Adrenal gland (tissue), 9 donors: ENCODE measurements at regions not wholly inside any gene's neighbourhood (a gene's known extent, or its start where the extent isn't known, plus 50 kb on each side); places are given as distances from the start of the nearest gene placed in this dataset.

Experiments used
- DNase-seq, 7 donors: peaks; one replicate each; pipeline ENCODE4 v3.0.0-alpha.2; 2019 to 2020
- H3K27ac ChIP-seq, 5 donors: fragments of 200-600 bp; sonication (generic) in 4 of 5; 1 replicate in 3 of 5; 2 replicates in 2 of 5; pipeline versions ENCODE4 v1.5.1 to v1.8.0; 2016 to 2020; ENCODE audit warnings: mild to moderate bottlenecking in 1 of 5
- H3K27me3 ChIP-seq: fragments of 200-600 bp; 2 replicates; pipeline ENCODE4 v1.8.0; 2021
- H3K36me3 ChIP-seq, 2 donors: fragments of 200-600 bp; replicated peaks in 1 of 2; 1 replicate in 1 of 2; 2 replicates in 1 of 2; pipeline versions ENCODE4 v1.5.1 to v1.8.0; 2018 to 2022
- H3K4me1 ChIP-seq, 2 donors: fragments of 200-600 bp; replicated peaks in 1 of 2; 1 replicate in 1 of 2; 2 replicates in 1 of 2; pipeline versions ENCODE4 v1.5.1 to v1.8.0; 2018 to 2021
- H3K4me3 ChIP-seq, 4 donors: fragments of 200-600 bp; sonication (generic) in 3 of 4; one replicate each; pipeline ENCODE4 v1.5.1; 2016 to 2018
- H3K9me3 ChIP-seq, 3 donors: fragments of 200-600 bp; sonication (generic) in 1 of 3; replicated peaks in 1 of 3; 1 replicate in 2 of 3; 2 replicates in 1 of 3; pipeline versions ENCODE4 v1.5.1 to v1.8.0; 2016 to 2021
- POLR2A ChIP-seq, 2 donors: fragments of 450-650 bp; IDR thresholded peaks; one replicate each; pipeline ENCODE4 v1.6.1; 2017; ENCODE audit warnings: antibody characterized with exemption in 2 of 2, mild to moderate bottlenecking in 2 of 2, moderate library complexity in 1 of 2
- WGBS, 4 donors: extraction: QIAGEN DNeasy Blood & Tissue Kit in 2 of 4; methylation state at CpG; one replicate each; pipeline versions ENCODE4 v1.1.5 to v1.1.7; 2013 to 2017; 5-methylcytosine and 5-hydroxymethylcytosine counted together
- intact Hi-C, 2 donors: fragments of 100-400 bp; cut with DNase I; formaldehyde crosslinking; loops; one replicate each; pipeline versions ENCODE4 v1.14.1 to v1.15.0; 2022 to 2023
- TF ChIP-seq, protein P1 (sequence below), 6 experiments: fragments of 450-650 bp in 4 of 6; fragments of 200-600 bp in 2 of 6; sonication (generic) in 1 of 6; IDR thresholded peaks; 1 replicate in 5 of 6; 2 replicates in 1 of 6; pipeline versions ENCODE4 v1.5.1 to v1.8.0; 2016 to 2021; ENCODE audit warnings: antibody characterized with exemption in 6 of 6, mild to moderate bottlenecking in 2 of 6, moderate library complexity in 1 of 6
- donor health status: healthy with polysubstance abuse.
- donor health status: Bipolar disorder and iron deficiency.
- donor health status: DM: yes; HTN: yes; CAD: no.
- donor health status: DM: no; HTN: no; CAD: no.
- donor health status: DM: no; HTN: no; CAD: no.

DNA sequence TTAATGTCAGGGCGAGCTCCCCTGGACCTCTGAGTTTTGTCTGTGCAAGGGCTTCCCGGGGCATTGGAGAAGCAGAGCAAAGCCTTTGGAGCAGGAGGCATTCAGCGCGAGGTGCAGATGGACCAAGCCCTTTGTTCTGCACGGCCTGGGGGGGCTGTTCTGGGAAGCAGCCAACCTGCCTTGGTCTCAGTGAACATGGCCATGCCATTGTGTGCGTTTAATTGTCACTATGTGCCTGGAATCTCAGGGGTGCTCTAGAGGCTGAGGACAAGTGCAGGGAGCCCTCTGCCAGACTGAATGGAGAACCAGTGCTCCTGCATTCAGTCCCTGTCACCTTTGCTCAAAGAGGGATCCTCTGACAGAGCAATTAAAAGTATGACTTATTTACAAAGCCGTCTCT lies 329.4 kb downstream of the IRX1 start:
- H3K9me3 ChIP-seq = no peaks in the 10 kb centered on the region
- 72 to 75% (median 74%) methylated on average over 2 to 7 of the region's 7 CpGs for WGBS, 4 donors
- no peak for DNase-seq
- H3K36me3 ChIP-seq = no peaks in the 10 kb centered on the region
- TF ChIP-seq, protein P1, sequence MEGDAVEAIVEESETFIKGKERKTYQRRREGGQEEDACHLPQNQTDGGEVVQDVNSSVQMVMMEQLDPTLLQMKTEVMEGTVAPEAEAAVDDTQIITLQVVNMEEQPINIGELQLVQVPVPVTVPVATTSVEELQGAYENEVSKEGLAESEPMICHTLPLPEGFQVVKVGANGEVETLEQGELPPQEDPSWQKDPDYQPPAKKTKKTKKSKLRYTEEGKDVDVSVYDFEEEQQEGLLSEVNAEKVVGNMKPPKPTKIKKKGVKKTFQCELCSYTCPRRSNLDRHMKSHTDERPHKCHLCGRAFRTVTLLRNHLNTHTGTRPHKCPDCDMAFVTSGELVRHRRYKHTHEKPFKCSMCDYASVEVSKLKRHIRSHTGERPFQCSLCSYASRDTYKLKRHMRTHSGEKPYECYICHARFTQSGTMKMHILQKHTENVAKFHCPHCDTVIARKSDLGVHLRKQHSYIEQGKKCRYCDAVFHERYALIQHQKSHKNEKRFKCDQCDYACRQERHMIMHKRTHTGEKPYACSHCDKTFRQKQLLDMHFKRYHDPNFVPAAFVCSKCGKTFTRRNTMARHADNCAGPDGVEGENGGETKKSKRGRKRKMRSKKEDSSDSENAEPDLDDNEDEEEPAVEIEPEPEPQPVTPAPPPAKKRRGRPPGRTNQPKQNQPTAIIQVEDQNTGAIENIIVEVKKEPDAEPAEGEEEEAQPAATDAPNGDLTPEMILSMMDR (IDR thresholded peaks at IDR 0.05) = no peak
- no peak for TF ChIP-seq POLR2A (IDR thresholded peaks at IDR 0.05)
- H3K27ac ChIP-seq = no peak overlapping the region
- no peak overlapping the region for H3K4me3 ChIP-seq
- intact Hi-C loops = no loop called here
- H3K4me1 ChIP-seq = no peaks in the 10 kb centered on the region
- no peaks in the 10 kb centered on the region for H3K27me3 ChIP-seq

DNA sequence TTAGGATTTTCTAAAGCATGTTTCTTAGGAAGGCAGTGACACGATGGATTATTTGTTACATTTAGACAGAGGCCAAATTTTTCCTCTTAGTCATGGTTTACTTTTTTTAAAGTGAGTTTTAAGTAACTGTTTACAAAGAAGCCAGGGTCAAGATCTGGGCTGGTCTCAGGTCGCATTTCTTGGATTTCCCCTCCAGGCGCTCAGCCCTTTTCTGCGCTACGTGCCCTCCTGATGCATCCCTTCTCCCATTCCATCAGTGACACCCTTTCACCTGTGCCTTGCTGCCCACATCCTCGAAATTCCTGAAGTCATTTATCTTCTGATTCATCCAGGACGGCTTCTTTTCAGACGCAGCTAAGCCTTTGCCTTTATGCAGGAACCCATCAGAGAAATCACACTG lies 330.3 kb downstream of the IRX1 start:
- H3K27me3 ChIP-seq = no peaks in the 10 kb centered on the region
- H3K4me3 ChIP-seq = no peak overlapping the region
- intact Hi-C loops = no loop called here
- TF ChIP-seq POLR2A (IDR thresholded peaks at IDR 0.05) = no peak
- TF ChIP-seq, protein P1 (IDR thresholded peaks at IDR 0.05) = no peak
- H3K36me3 ChIP-seq = no peaks in the 10 kb centered on the region
- H3K27ac ChIP-seq = no peak overlapping the region
- H3K4me1 ChIP-seq = no peaks in the 10 kb centered on the region
- WGBS, 4 donors = 37 to 42% (median 39%) methylated on average over 8 of the region's 8 CpGs
- DNase-seq = no peak
- H3K9me3 ChIP-seq = no peaks in the 10 kb centered on the region

DNA sequence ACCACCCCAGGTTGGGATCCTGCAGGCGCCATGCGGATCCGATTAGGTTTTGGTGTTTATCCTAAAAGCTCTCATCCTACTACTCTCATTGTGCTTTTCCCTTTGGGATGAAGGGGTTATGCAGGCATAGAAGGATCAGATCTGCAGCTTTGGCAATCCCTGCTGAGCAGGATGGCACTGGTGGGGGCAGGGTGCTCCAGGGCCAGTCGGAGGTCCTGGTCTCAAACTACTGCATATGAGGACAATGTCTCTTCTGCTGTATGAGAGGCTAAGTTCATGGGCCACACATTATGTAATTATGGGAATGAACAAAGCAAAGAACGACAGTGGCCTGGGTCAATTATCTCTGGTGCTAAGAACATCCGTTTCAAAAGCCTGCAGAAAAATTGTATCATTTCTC lies 334.2 kb downstream of the IRX1 start:
- no peak for TF ChIP-seq POLR2A (IDR thresholded peaks at IDR 0.05)
- TF ChIP-seq, protein P1 (IDR thresholded peaks at IDR 0.05) = no peak
- Histone ChIP-seq H3K36me3 (no peaks in the 10 kb centered on the region), H3K4me1 (no peaks in the 10 kb centered on the region), H3K27ac (no peak overlapping the region), H3K4me3 (no peak overlapping the region), H3K9me3 (no peaks in the 10 kb centered on the region), H3K27me3 (no peaks in the 10 kb centered on the region)
- WGBS, 4 donors = 72 to 80% (median 75%) methylated on average over 6 of the region's 6 CpGs
- intact Hi-C loops = no loop called here
- DNase-seq = no peak

DNA sequence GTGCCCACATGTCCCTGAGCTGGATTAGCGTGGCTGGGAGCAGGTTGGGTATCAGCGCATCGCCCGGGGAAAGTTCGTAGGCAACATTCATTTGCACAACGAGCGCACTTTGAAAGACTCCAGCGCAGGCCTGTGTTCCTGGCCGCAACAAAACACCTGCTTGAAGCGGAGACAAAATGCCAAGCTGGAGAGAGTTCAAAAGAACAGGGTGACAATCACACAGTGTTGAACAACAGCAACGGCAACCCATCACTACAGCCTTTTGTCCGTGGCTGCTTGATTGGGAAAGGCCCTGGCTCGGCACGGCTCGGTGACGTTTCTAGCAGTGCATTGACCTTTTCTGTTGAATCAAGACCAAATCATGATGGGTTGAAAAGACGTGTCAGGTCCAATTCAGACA lies 336.3 kb downstream of the IRX1 start:
- Histone ChIP-seq H3K9me3 (no peaks in the 10 kb centered on the region), H3K27ac (no peak overlapping the region), H3K4me3 (no peak overlapping the region), H3K36me3 (no peaks in the 10 kb centered on the region), H3K27me3 (no peaks in the 10 kb centered on the region), H3K4me1 (no peaks in the 10 kb centered on the region)
- no peak for DNase-seq
- TF ChIP-seq, protein P1 (IDR thresholded peaks at IDR 0.05) = no peak
- no peak for TF ChIP-seq POLR2A (IDR thresholded peaks at IDR 0.05)
- intact Hi-C loops = no loop called here
- 84 to 89% (median 86%) methylated on average over 17 of the region's 17 CpGs for WGBS, 4 donors
